GM19397 (cell line): ENCODE measurements at regions not wholly inside any gene's neighbourhood (a gene's known extent, or its start where the extent isn't known, plus 50 kb on each side); places are given as distances from the start of the nearest gene placed in this dataset.

ENCODE experiments used
- ATAC-seq: cut with Tn5 transposase; IDR thresholded peaks from one replicate; pipeline ENCODE4 v1.9.1; 2021; ENCODE audit warnings: mild to moderate bottlenecking, moderate library complexity; ENCODE audit not compliant: unreplicated experiment

GRCh38 chr5:113792806-113793205 lies 279.3 kb downstream of the YTHDC2 start:
- ATAC-seq: no peak

- ATAC-seq: no peak
Observed at GRCh38 chr5:113794981-113795380, 281.5 kb downstream of the YTHDC2 start.

DNA sequence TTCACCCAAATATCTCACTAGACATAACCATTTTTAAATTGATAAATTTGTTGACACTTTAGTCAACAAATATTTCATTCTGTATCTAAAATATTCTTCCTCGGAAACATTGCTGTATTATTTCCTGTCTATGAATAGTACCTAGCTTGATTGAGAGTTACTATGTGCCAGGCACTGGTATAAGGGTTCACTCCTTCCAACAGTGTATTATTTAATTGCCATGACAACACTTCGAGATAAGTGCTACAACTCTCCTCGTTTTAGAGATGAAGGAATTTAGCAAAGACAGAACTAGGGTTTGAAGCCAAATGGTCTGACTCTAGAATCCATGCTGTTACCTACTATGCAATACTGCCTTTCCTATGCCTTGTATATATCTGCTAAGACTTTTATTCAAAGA lies 287.2 kb downstream of the YTHDC2 start:
- no peak for ATAC-seq

GRCh38 chr5:113804264-113804663 lies 290.8 kb downstream of the YTHDC2 start:
- ATAC-seq: no peak

DNA sequence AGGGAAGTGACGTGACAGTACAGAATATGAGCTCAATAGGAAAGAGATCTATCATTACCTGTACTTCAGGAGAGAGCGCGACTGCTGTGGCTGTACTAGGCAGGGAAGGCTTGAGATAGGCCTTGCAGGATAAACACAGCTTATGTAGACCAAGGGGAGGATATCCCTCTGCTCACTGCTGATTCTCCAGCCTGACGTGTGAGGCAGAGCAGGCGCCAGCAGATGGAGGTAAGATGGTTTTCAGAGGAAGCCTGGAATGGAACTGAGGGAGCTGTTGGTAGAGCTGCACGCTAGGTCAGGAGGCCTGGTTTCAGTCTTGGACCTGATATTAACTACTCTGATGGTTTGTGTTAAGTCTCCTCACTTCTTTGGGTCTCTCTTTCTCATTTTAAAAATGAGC lies 291.4 kb downstream of the YTHDC2 start:
- ATAC-seq: no peak

DNA sequence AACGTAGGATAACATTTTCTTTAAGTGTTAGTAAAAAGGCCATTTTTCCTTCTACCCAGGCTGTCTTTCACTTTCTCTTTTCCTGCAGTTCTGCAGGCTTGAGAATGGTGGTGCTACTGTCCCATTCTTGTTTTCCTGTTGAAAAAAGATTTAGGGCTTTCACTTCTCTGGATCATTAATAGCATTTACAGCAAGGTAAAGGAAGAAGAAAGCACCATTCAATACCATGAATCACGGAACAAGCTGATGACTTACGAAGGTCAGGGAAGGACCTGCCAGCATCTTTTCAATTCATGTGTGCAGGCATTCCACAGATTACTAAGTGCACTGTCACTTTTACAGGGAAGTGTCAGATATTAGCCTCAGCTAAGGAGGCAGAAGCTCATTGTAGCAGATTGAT lies 292.8 kb downstream of the YTHDC2 start:
- ATAC-seq: no peak

GRCh38 chr5:113806904-113807303 lies 293.4 kb downstream of the YTHDC2 start:
- no peak for ATAC-seq

GRCh38 chr5:113807427-113807991 lies 294.0 kb downstream of the YTHDC2 start:
- no peak for ATAC-seq

GRCh38 chr5:113808956-113809355 lies 295.5 kb downstream of the YTHDC2 start:
- no peak for ATAC-seq

GRCh38 chr5:113809626-113810025 lies 296.1 kb downstream of the YTHDC2 start:
- no peak for ATAC-seq

- ATAC-seq: no peak
Observed at GRCh38 chr5:113813466-113813865, 300.0 kb downstream of the YTHDC2 start.

DNA sequence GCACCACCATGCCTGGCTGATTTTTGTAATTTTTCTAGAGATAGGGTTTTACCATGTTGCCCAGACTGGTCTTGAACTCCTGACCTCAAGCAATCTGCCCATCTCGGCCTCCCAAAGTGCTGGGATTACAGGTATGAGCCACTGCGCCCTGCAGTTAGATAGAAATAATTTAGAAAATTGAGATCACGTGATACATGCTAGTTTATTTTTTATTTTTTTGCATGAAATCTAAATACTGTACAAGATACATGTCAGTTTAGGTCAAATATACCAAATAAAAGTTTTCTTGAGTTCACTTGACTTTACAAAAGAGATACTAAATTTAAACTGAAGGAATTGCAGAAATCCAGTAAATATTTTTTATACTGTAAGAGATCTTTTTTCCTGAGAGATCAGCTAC lies 304.2 kb downstream of the YTHDC2 start:
- ATAC-seq: no peak

DNA sequence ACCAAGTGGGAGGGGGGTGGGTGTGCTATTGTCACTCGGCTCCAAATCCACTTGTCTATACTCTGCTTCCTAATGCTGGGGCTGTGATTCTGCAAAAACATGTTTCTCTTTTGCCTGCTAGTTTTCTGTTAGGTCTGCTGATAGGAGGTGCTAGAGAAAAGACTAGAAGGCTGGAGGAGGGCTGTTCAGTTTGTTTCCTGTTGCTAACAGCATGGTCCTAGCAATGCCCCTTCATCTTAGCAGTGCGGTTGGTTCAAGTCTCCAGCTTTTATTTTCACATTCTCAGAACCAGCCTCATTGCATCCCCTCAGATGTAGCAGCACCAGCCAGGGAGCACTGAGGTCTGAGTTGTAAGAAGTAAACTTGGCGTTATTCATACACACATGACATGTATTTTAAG lies 310.2 kb downstream of the YTHDC2 start:
- no peak for ATAC-seq

- ATAC-seq: no peak
Observed at GRCh38 chr5:113824307-113824706, 310.8 kb downstream of the YTHDC2 start.

DNA sequence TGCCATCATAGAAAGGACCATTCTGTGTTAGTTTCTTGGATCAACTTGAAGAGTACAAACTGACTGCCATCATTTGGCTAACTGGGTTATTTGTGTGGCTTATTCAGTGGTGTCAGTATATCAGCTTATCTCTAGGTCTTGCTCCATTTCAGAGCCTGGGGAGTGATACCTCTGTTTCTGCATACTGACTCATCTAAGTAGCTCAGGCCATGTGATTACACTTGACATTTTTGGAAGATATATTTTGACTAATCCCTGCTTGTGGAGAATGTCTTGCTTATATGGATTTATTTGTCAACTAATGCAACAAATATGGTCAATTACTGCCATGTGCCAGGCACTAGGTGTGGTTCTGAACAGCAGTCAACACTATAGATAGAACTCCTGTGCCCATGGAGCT lies 311.7 kb downstream of the YTHDC2 start:
- ATAC-seq: no peak

DNA sequence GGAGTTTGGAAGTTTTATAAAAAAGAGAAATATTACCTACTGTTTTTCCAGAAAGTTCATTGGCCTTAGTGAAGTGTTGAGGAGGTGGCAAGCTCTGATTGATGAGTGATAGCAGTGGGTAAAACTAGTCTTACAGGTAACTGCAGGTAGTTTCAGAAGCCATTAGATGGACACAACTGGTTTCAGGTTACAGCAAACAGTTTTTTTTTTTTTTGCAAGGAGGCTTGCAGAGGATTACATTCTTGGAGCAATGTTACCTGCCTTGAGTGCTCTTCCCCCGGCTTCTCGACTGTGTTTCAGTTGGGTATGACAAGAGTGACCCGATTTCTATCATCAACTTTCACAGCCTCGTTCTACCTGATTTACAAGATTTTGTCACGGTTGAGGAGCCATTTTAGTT lies 333.4 kb downstream of the YTHDC2 start:
- no peak for ATAC-seq

- ATAC-seq: no peak
Observed at GRCh38 chr5:113864437-113864836, 350.9 kb downstream of the YTHDC2 start.

GRCh38 chr5:113866763-113867162 lies 353.3 kb downstream of the YTHDC2 start:
- ATAC-seq: no peak

GRCh38 chr5:113869611-113870010 lies 356.1 kb downstream of the YTHDC2 start:
- no peak for ATAC-seq

GRCh38 chr5:113871972-113872371 lies 358.5 kb downstream of the YTHDC2 start:
- no peak for ATAC-seq

DNA sequence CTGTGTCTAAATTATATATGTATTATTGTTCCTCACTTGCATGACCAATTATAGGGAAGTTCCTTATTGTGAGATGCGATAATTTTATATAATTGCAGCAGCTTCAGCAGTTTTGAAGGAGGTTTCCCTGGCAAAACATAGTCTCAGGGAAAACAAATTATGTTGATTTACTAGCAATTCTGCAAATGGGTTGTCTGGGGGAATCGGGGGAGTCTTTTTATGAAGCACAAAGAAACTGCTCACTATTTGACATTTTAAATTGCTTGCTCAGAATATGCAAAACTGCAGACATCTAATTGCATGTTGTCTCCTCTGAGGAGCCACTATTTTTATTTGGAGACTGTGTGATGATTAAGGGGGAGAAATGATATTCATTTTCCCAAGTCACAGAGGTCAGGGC lies 361.6 kb downstream of the YTHDC2 start:
- no peak for ATAC-seq

DNA sequence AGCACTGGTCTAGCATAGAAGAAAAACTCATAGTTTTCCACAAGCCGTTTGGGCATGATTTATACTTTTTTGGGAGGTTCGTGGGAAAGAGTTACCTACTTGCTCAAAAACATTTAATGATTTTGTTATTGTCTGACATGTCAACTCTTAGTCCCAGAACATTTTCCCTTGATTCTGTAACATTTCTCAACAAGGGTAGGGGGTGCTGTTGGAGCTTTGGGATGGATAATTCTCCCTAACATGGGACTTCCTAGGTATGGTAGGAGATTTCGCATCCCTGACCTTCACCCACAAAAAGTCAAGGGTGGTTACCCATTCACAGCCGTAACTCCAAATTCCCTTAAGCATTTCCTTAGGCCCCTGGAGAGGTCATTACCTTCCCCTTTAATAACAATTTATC lies 378.0 kb downstream of the YTHDC2 start:
- ATAC-seq: no peak

- ATAC-seq: no peak
Observed at GRCh38 chr5:113896789-113897188, 383.3 kb downstream of the YTHDC2 start.

DNA sequence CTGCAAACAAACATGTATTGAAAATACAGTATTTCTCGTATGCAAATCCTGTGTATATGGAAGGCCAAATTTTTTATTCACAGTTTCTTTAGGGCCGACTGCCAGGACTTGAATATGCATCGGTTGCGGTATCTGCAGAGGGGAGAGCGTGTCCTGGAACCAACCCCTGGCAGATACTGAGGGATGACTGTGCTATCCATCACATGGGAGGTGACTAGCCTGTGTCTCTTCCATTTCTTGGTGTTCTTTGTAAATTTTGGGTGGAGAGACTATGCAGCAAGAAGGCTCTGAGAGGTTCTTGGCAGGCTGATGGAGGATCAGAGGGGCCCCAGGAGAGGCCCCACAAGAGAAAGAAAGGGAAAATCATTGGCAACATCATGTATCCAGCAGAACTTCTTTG lies 384.3 kb downstream of the YTHDC2 start:
- ATAC-seq: no peak
